GM12878 (cell line): ENCODE measurements at regions not wholly inside any gene's neighbourhood (a gene's known extent, or its start where the extent isn't known, plus 50 kb on each side); places are given as distances from the start of the nearest gene placed in this dataset.

ENCODE experiments used
- ATAC-seq: fragments of 200-7000 bp; cut with Tn5 transposase; 3 replicates; pipeline ENCODE4 v1.9.1; 2020; ENCODE audit warnings: mild to moderate bottlenecking, moderate library complexity
- BruUV-seq: library from RNA; stranded (reverse); fragments of 400-500 nt; replicated peaks from 2 replicates; lab custom pipeline; 2021; lab: Mats Ljungman, UMichigan
- CTCF ChIA-PET: fragments of 300-600 bp; sonication (Branson Sonifier 250); formaldehyde crosslinking; extraction: SDS; loops from one replicate; lab custom pipeline; 2021; ENCODE audit warnings: inconsistent platforms; lab: Yijun Ruan, JAX
- POLR2A ChIA-PET: fragments of 350-600 bp; formaldehyde crosslinking; extraction: SDS; loops from one replicate; lab custom pipeline; 2021; ENCODE audit warnings: inconsistent platforms; lab: Charles Lee
- RAD21 ChIA-PET: fragments of 300-600 bp; sonication (Branson Sonifier 250); formaldehyde crosslinking; loops from one replicate; lab custom pipeline; 2023; ENCODE audit warnings: antibody characterized with exemption; ENCODE audit not compliant: unreplicated experiment; lab: Charles Lee
- SMC1A ChIA-PET: fragments of 300-600 bp; sonication (Branson Sonifier 250); formaldehyde crosslinking; loops from one replicate; lab custom pipeline; 2023; ENCODE audit not compliant: unreplicated experiment, uncharacterized antibody; lab: Charles Lee
- DNase-seq: peaks from one replicate; pipeline ENCODE4 v3.0.0-alpha.2; 2011; ENCODE audit warnings: low read depth, low spot score
- FAIRE-seq: peaks from 3 replicates; lab custom pipeline; 2011; peaks lifted over from hg19 to GRCh38; lab: Jason Lieb, UNC
- H2AFZ ChIP-seq: 2 replicates; pipeline ENCODE4 v1.6.0; 2011; ENCODE audit warnings: low read depth, low read length, control low read depth; ENCODE audit not compliant: control insufficient read depth
- H3K27ac ChIP-seq: 2 replicates; pipeline ENCODE4 v1.5.1; 2011; ENCODE audit warnings: control low read depth; ENCODE audit not compliant: control insufficient read depth, insufficient read depth
- H3K27me3 ChIP-seq, 2 experiments: replicated peaks in 1 of 2; 2 replicates each; pipeline versions ENCODE4 v1.6.0 to v1.6.1; 2011; ENCODE audit warnings: low read length in 1 of 2; ENCODE audit not compliant: control insufficient read depth in 2 of 2, insufficient read depth in 2 of 2
- H3K36me3 ChIP-seq, 2 experiments: 2 replicates each; pipeline ENCODE4 v1.5.1; 2011; ENCODE audit warnings: low read length in 1 of 2; ENCODE audit not compliant: control insufficient read depth in 2 of 2, insufficient read depth in 2 of 2
- H3K4me1 ChIP-seq: 2 replicates; pipeline ENCODE4 v1.6.1; 2011; ENCODE audit warnings: mild to moderate bottlenecking, low read length, moderate library complexity, mixed read lengths; ENCODE audit not compliant: control insufficient read depth, insufficient read depth
- H3K4me2 ChIP-seq: 2 replicates; pipeline ENCODE4 v1.6.0; 2011; ENCODE audit warnings: control low read depth; ENCODE audit not compliant: control insufficient read depth, insufficient read depth
- H3K4me3 ChIP-seq: fragments of 200-600 bp; sonication (generic); 2 replicates; pipeline ENCODE4 v1.5.1; 2016
- H3K79me2 ChIP-seq: 2 replicates; pipeline ENCODE4 v1.6.0; 2011; ENCODE audit warnings: low read length; ENCODE audit not compliant: control insufficient read depth, insufficient read depth
- H3K9ac ChIP-seq: 2 replicates; pipeline ENCODE4 v1.8.0; 2011; ENCODE audit warnings: low read length, control low read depth, mixed read lengths; ENCODE audit not compliant: control insufficient read depth, insufficient read depth
- H3K9me3 ChIP-seq: replicated peaks from 3 replicates; pipeline ENCODE4 v1.5.1; 2011; ENCODE audit warnings: mild to moderate bottlenecking, low read length; ENCODE audit not compliant: control insufficient read depth, insufficient read depth
- H4K20me1 ChIP-seq: 2 replicates; pipeline ENCODE4 v1.6.0; 2011; ENCODE audit not compliant: control insufficient read depth, insufficient read depth
- BHLHE40 ChIP-seq, 2 experiments: fragments of 450-650 bp in 1 of 2; IDR thresholded peaks; 2 replicates each; pipeline ENCODE4 v1.6.1; 2011 to 2017; ENCODE audit warnings: low read depth in 2 of 2, borderline replicate concordance in 1 of 2, improper control_type of control experiment in 1 of 2, low read length in 1 of 2, mild to moderate bottlenecking in 1 of 2
- EGR1 ChIP-seq, 2 experiments: IDR thresholded peaks; 1 replicate in 1 of 2; 2 replicates in 1 of 2; pipeline ENCODE4 v1.6.1; 2011 to 2012; ENCODE audit warnings: low read depth in 2 of 2, low read length in 2 of 2, borderline replicate concordance in 1 of 2, mild to moderate bottlenecking in 1 of 2, moderate library complexity in 1 of 2
- HDAC6 ChIP-seq: fragments of 200-600 bp; sonication (generic); IDR thresholded peaks from one replicate; pipeline ENCODE4 v1.8.0; 2017; ENCODE audit warnings: antibody characterized with exemption; ENCODE audit not compliant: unreplicated experiment
- KDM1A ChIP-seq: fragments of 200-600 bp; sonication (generic); IDR thresholded peaks from 2 replicates; pipeline ENCODE4 v1.6.1; 2016; ENCODE audit warnings: borderline replicate concordance
- MEF2B ChIP-seq: fragments of 450-650 bp; IDR thresholded peaks from 2 replicates; pipeline ENCODE4 v1.6.1; 2018; ENCODE audit warnings: mild to moderate bottlenecking, moderate library complexity; ENCODE audit not compliant: partially characterized antibody, poor library complexity, severe bottlenecking
- MXI1 ChIP-seq: fragments of 150-350 bp; IDR thresholded peaks from 2 replicates; pipeline ENCODE4 v1.6.1; 2011; ENCODE audit warnings: low read depth, mild to moderate bottlenecking, inconsistent platforms, low read length, improper control_type of control experiment
- NFYB ChIP-seq: IDR thresholded peaks from 2 replicates; pipeline ENCODE4 v1.6.1; 2011; ENCODE audit warnings: low read depth, mild to moderate bottlenecking, low read length, improper control_type of control experiment, moderate library complexity; ENCODE audit not compliant: insufficient read depth
- NR2C1 ChIP-seq: fragments of 450-650 bp; IDR thresholded peaks from 2 replicates; pipeline ENCODE4 v1.6.1; 2017; ENCODE audit warnings: antibody characterized with exemption, mild to moderate bottlenecking, moderate library complexity
- RFX5 ChIP-seq: IDR thresholded peaks from 2 replicates; pipeline ENCODE4 v1.6.1; 2011; ENCODE audit warnings: low read depth, low read length, improper control_type of control experiment
- SIN3A ChIP-seq: IDR thresholded peaks from 2 replicates; pipeline ENCODE4 v1.6.1; 2012; ENCODE audit warnings: low read depth, low read length, improper control_type of control experiment
- SPI1 ChIP-seq: IDR thresholded peaks from 2 replicates; pipeline ENCODE4 v1.6.1; 2011; ENCODE audit warnings: low read depth, mild to moderate bottlenecking, low read length, moderate library complexity, borderline replicate concordance; ENCODE audit not compliant: insufficient read depth
- STAT1 ChIP-seq: fragments of 450-650 bp; conservative IDR thresholded peaks from 2 replicates; pipeline ENCODE4 v1.6.1; 2014; ENCODE audit warnings: antibody characterized with exemption, mild to moderate bottlenecking
- TCF3 ChIP-seq: IDR thresholded peaks from 2 replicates; pipeline ENCODE4 v1.6.1; 2012; ENCODE audit warnings: low read depth, mild to moderate bottlenecking, low read length, borderline replicate concordance; ENCODE audit not compliant: insufficient read depth
- WRNIP1 ChIP-seq: IDR thresholded peaks from 2 replicates; pipeline ENCODE4 v1.6.1; 2011; ENCODE audit warnings: low read depth, low read length, improper control_type of control experiment, borderline replicate concordance
- YBX1 ChIP-seq: fragments of 450-650 bp; IDR thresholded peaks from 2 replicates; pipeline ENCODE4 v1.6.1; 2016; ENCODE audit warnings: antibody characterized with exemption
- WGBS: methylation state at CpG from one replicate; pipeline ENCODE4 v1.1.6; 2016; ENCODE audit warnings: low lambda C conversion rate; ENCODE audit not compliant: insufficient replicate concordance, insufficient coverage; ENCODE audit errors: missing lambda C conversion rate; 5-methylcytosine and 5-hydroxymethylcytosine counted together
- in situ Hi-C: fragments of 300-500 bp; cut with MboI; formaldehyde crosslinking; loops from 9 replicates; pipeline ENCODE4 v1.14.3; 2018; ENCODE audit warnings: mixed read lengths
- intact Hi-C: fragments of 100-400 bp; cut with micrococcal nuclease; formaldehyde crosslinking; loops from one replicate; pipeline ENCODE4 v1.14.2; 2022; ENCODE audit not compliant: unreplicated experiment
- TF ChIP-seq, protein P1 (sequence below): IDR thresholded peaks from 2 replicates; pipeline ENCODE4 v1.6.1; 2012; ENCODE audit warnings: low read length, inconsistent platforms
- TF ChIP-seq, protein P2 (sequence below): IDR thresholded peaks from 2 replicates; pipeline ENCODE4 v1.6.1; 2011; ENCODE audit warnings: low read depth, low read length, improper control_type of control experiment, borderline replicate concordance
- TF ChIP-seq, protein P3 (sequence below): IDR thresholded peaks from 2 replicates; pipeline ENCODE4 v1.6.1; 2012; ENCODE audit warnings: low read depth, low read length, improper control_type of control experiment
- TF ChIP-seq, protein P4 (sequence below): fragments of 450-650 bp; IDR thresholded peaks from 2 replicates; pipeline ENCODE4 v1.6.1; 2014; ENCODE audit warnings: mild to moderate bottlenecking
- TF ChIP-seq, protein P5 (sequence below): IDR thresholded peaks from 2 replicates; pipeline ENCODE4 v1.6.1; 2012; ENCODE audit warnings: low read depth, low read length, improper control_type of control experiment

DNA sequence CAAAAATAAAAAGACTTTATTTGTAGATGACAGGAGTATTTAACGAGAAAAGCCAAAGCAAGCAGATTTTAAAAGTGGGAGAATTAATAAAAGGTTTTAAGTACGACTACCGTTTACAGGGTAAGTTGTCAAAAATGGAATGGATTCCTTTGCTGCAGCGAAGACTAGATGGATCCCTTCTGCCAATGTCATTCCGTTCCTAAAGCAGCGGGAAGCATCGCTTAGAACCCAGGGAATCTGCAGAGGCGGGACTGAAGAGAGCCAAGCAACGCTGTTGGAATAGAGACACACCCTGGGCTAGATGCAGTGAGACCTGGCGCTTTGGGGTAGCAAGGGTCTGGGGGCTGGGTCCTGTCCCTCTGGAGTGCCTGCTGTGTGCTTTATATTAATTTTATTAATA lies 303.1 kb upstream of the MKI67 start:
- no peak overlapping the region for H3K4me2 ChIP-seq
- H2AFZ ChIP-seq = no peak overlapping the region
- FAIRE-seq (no peak), DNase-seq (no peak), ATAC-seq (no peak)
- ChIA-PET CTCF (interaction anchor here (0.6 kb wide), 1 partner anchor 17 kb away, joined by 3 read pairs; no protein-coding TSS in a partner anchor), SMC1A (no interaction called here), RAD21 (no interaction called here), POLR2A (no interaction called here)
- 63% methylated on average over 10 of the region's 10 CpGs for WGBS
- H3K9me3 ChIP-seq = no peaks in the 10 kb centered on the region
- no peak overlapping the region for H3K27ac ChIP-seq
- H3K4me1 ChIP-seq = no peaks in the 10 kb centered on the region
- H3K4me3 ChIP-seq = no peak overlapping the region
- H3K27me3 ChIP-seq = no peaks in the 10 kb centered on the region
- BruUV-seq = no TSS peak
- H3K9ac ChIP-seq = no peak overlapping the region
- H3K79me2 ChIP-seq = no peaks in the 10 kb centered on the region
- in situ Hi-C loops (no loop called here), intact Hi-C loops (no loop called here)
- TF ChIP-seq RFX5 (no peak), SIN3A (no peak), MEF2B (no peak), KDM1A (no peak), HDAC6 (no peak), EGR1 (IDR thresholded peaks at IDR 0.05; ENCODE audit: borderline replicate concordance in 1 of 2, low read depth in 2 of 2, low read length in 2 of 2) (no peak), BHLHE40 (IDR thresholded peaks at IDR 0.05; ENCODE audit: borderline replicate concordance in 1 of 2, low read depth in 2 of 2, low read length in 1 of 2) (no peak), MXI1 (no peak), YBX1 (no peak), SPI1 (no peak), STAT1 (no peak), WRNIP1 (no peak), NFYB (no peak), NR2C1 (no peak), TCF3 (no peak)
- TF ChIP-seq, protein P1, sequence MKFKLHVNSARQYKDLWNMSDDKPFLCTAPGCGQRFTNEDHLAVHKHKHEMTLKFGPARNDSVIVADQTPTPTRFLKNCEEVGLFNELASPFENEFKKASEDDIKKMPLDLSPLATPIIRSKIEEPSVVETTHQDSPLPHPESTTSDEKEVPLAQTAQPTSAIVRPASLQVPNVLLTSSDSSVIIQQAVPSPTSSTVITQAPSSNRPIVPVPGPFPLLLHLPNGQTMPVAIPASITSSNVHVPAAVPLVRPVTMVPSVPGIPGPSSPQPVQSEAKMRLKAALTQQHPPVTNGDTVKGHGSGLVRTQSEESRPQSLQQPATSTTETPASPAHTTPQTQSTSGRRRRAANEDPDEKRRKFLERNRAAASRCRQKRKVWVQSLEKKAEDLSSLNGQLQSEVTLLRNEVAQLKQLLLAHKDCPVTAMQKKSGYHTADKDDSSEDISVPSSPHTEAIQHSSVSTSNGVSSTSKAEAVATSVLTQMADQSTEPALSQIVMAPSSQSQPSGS = no peak
- TF ChIP-seq, protein P2, sequence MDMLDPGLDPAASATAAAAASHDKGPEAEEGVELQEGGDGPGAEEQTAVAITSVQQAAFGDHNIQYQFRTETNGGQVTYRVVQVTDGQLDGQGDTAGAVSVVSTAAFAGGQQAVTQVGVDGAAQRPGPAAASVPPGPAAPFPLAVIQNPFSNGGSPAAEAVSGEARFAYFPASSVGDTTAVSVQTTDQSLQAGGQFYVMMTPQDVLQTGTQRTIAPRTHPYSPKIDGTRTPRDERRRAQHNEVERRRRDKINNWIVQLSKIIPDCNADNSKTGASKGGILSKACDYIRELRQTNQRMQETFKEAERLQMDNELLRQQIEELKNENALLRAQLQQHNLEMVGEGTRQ = no peak
- TF ChIP-seq, protein P3, sequence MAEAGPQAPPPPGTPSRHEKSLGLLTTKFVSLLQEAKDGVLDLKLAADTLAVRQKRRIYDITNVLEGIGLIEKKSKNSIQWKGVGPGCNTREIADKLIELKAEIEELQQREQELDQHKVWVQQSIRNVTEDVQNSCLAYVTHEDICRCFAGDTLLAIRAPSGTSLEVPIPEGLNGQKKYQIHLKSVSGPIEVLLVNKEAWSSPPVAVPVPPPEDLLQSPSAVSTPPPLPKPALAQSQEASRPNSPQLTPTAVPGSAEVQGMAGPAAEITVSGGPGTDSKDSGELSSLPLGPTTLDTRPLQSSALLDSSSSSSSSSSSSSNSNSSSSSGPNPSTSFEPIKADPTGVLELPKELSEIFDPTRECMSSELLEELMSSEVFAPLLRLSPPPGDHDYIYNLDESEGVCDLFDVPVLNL = no peak
- TF ChIP-seq, protein P4, sequence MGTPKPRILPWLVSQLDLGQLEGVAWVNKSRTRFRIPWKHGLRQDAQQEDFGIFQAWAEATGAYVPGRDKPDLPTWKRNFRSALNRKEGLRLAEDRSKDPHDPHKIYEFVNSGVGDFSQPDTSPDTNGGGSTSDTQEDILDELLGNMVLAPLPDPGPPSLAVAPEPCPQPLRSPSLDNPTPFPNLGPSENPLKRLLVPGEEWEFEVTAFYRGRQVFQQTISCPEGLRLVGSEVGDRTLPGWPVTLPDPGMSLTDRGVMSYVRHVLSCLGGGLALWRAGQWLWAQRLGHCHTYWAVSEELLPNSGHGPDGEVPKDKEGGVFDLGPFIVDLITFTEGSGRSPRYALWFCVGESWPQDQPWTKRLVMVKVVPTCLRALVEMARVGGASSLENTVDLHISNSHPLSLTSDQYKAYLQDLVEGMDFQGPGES = no peak
- TF ChIP-seq, protein P5, sequence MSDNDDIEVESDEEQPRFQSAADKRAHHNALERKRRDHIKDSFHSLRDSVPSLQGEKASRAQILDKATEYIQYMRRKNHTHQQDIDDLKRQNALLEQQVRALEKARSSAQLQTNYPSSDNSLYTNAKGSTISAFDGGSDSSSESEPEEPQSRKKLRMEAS = no peak
- no peaks in the 10 kb centered on the region for H4K20me1 ChIP-seq
- H3K36me3 ChIP-seq = no peaks in the 10 kb centered on the region
